ENCODE measurements at regions not wholly inside any gene's neighbourhood (a gene's known extent, or its start where the extent isn't known, plus 50 kb on each side); places are given as distances from the start of the nearest gene placed in this dataset.

GRCh38 chrX:131778269-131779218, 234.7 kb downstream of the OR13H1 start:
- Histone ChIP-seq H3K27me3 (ENCODE audit: control insufficient read depth, insufficient read depth, low read length) (no peaks in the 10 kb centered on the region), H3K9me3 (ENCODE audit: control insufficient read depth, insufficient read depth, low read depth, low read length) (no peaks in the 10 kb centered on the region), H3K4me1 (ENCODE audit: control insufficient read depth, insufficient read depth, low read length) (no peaks in the 10 kb centered on the region), H3K4me3 (ENCODE audit: low read depth, low read length) (no peak overlapping the region; the same call in 1 of the 2 replicates), H3K36me3 (ENCODE audit: control insufficient read depth, insufficient read depth, low read length) (peaks cover 96% of the 10 kb centered on the region), H3K9ac (ENCODE audit: low read length) (no peak overlapping the region), H3K27ac (ENCODE audit: low read depth, low read length) (no peak overlapping the region)

- no peak overlapping the region for H3K9ac ChIP-seq (ENCODE audit: low read length)
Observed at GRCh38 chrX:131779306-131779705, 235.4 kb downstream of the OR13H1 start.

GRCh38 chrX:131779741-131780140, 235.9 kb downstream of the OR13H1 start:
- H3K9ac ChIP-seq (ENCODE audit: low read length) = no peak overlapping the region
- peaks cover 96% of the 10 kb centered on the region for H3K36me3 ChIP-seq (ENCODE audit: control insufficient read depth, insufficient read depth, low read length)
- H3K27ac ChIP-seq (ENCODE audit: low read depth, low read length) = no peak overlapping the region
- no peaks in the 10 kb centered on the region for H3K27me3 ChIP-seq (ENCODE audit: control insufficient read depth, insufficient read depth, low read length)
- no peak overlapping the region for H3K4me3 ChIP-seq (ENCODE audit: low read depth, low read length)
- no peaks in the 10 kb centered on the region for H3K4me1 ChIP-seq (ENCODE audit: control insufficient read depth, insufficient read depth, low read length)
- H3K9me3 ChIP-seq (ENCODE audit: control insufficient read depth, insufficient read depth, low read depth, low read length) = no peaks in the 10 kb centered on the region

More at GRCh38 chrX:131779306-131779705, 235.4 kb downstream of the OR13H1 start:
- Histone ChIP-seq H3K36me3 (ENCODE audit: control insufficient read depth, insufficient read depth, low read length) (peaks cover 96% of the 10 kb centered on the region), H3K4me3 (ENCODE audit: low read depth, low read length) (no peak overlapping the region), H3K9me3 (ENCODE audit: control insufficient read depth, insufficient read depth, low read depth, low read length) (no peaks in the 10 kb centered on the region), H3K4me1 (ENCODE audit: control insufficient read depth, insufficient read depth, low read length) (no peaks in the 10 kb centered on the region), H3K27ac (ENCODE audit: low read depth, low read length) (no peak overlapping the region), H3K27me3 (ENCODE audit: control insufficient read depth, insufficient read depth, low read length) (no peaks in the 10 kb centered on the region)

GRCh38 chrX:131782646-131783045, 238.8 kb downstream of the OR13H1 start:
- Histone ChIP-seq H3K9me3 (ENCODE audit: control insufficient read depth, insufficient read depth, low read depth, low read length) (no peaks in the 10 kb centered on the region), H3K36me3 (ENCODE audit: control insufficient read depth, insufficient read depth, low read length) (peaks cover 96% of the 10 kb centered on the region), H3K4me3 (ENCODE audit: low read depth, low read length) (no peak overlapping the region), H3K4me1 (ENCODE audit: control insufficient read depth, insufficient read depth, low read length) (no peaks in the 10 kb centered on the region), H3K27ac (ENCODE audit: low read depth, low read length) (no peak overlapping the region), H3K9ac (ENCODE audit: low read length) (no peak overlapping the region), H3K27me3 (ENCODE audit: control insufficient read depth, insufficient read depth, low read length) (no peaks in the 10 kb centered on the region)

GRCh38 chrX:131783555-131784308, 239.4 kb upstream of the STK26 start:
- no peak overlapping the region for H3K27ac ChIP-seq (ENCODE audit: low read depth, low read length)
- H3K4me3 ChIP-seq (ENCODE audit: low read depth, low read length) = no peak overlapping the region; the same call in 1 of the 2 replicates
- H3K4me1 ChIP-seq (ENCODE audit: control insufficient read depth, insufficient read depth, low read length) = no peaks in the 10 kb centered on the region
- peaks cover 96% of the 10 kb centered on the region for H3K36me3 ChIP-seq (ENCODE audit: control insufficient read depth, insufficient read depth, low read length)
- H3K9ac ChIP-seq (ENCODE audit: low read length) = no peak overlapping the region
- H3K9me3 ChIP-seq (ENCODE audit: control insufficient read depth, insufficient read depth, low read depth, low read length) = no peaks in the 10 kb centered on the region
- no peaks in the 10 kb centered on the region; the same call in 1 of the 2 replicates for H3K27me3 ChIP-seq (ENCODE audit: control insufficient read depth, insufficient read depth, low read length)

GRCh38 chrX:131789664-131790063, 233.4 kb upstream of the STK26 start:
- peaks cover 95% of the 10 kb centered on the region for H3K36me3 ChIP-seq (ENCODE audit: control insufficient read depth, insufficient read depth, low read length)
- H3K27me3 ChIP-seq (ENCODE audit: control insufficient read depth, insufficient read depth, low read length) = no peaks in the 10 kb centered on the region; the same call in 1 of the 2 replicates
- no peaks in the 10 kb centered on the region; the same call in 1 of the 2 replicates for H3K9me3 ChIP-seq (ENCODE audit: control insufficient read depth, insufficient read depth, low read depth, low read length)
- H3K27ac ChIP-seq (ENCODE audit: low read depth, low read length) = no peak overlapping the region
- no peak overlapping the region for H3K9ac ChIP-seq (ENCODE audit: low read length)
- no peaks in the 10 kb centered on the region for H3K4me1 ChIP-seq (ENCODE audit: control insufficient read depth, insufficient read depth, low read length)
- H3K4me3 ChIP-seq (ENCODE audit: low read depth, low read length) = no peak overlapping the region

- H3K4me1 ChIP-seq (ENCODE audit: control insufficient read depth, insufficient read depth, low read length) = no peaks in the 10 kb centered on the region
- no peak overlapping the region for H3K27ac ChIP-seq (ENCODE audit: low read depth, low read length)
- H3K9ac ChIP-seq (ENCODE audit: low read length) = no peak overlapping the region
- peaks cover 96% of the 10 kb centered on the region for H3K36me3 ChIP-seq (ENCODE audit: control insufficient read depth, insufficient read depth, low read length)
- no peak overlapping the region for H3K4me3 ChIP-seq (ENCODE audit: low read depth, low read length)
- H3K9me3 ChIP-seq (ENCODE audit: control insufficient read depth, insufficient read depth, low read depth, low read length) = no peaks in the 10 kb centered on the region; the same call in 1 of the 2 replicates
- H3K27me3 ChIP-seq (ENCODE audit: control insufficient read depth, insufficient read depth, low read length) = no peaks in the 10 kb centered on the region; the same call in 1 of the 2 replicates
Observed at GRCh38 chrX:131791608-131792355, 231.3 kb upstream of the STK26 start.

GRCh38 chrX:131792356-131792749, 230.7 kb upstream of the STK26 start:
- peaks cover 96% of the 10 kb centered on the region for H3K36me3 ChIP-seq (ENCODE audit: control insufficient read depth, insufficient read depth, low read length)
- H3K4me1 ChIP-seq (ENCODE audit: control insufficient read depth, insufficient read depth, low read length) = no peaks in the 10 kb centered on the region
- H3K9ac ChIP-seq (ENCODE audit: low read length) = no peak overlapping the region
- no peak overlapping the region for H3K27ac ChIP-seq (ENCODE audit: low read depth, low read length)
- H3K4me3 ChIP-seq (ENCODE audit: low read depth, low read length) = no peak overlapping the region; the same call in 1 of the 2 replicates
- no peaks in the 10 kb centered on the region; the same call in 1 of the 2 replicates for H3K9me3 ChIP-seq (ENCODE audit: control insufficient read depth, insufficient read depth, low read depth, low read length)
- H3K27me3 ChIP-seq (ENCODE audit: control insufficient read depth, insufficient read depth, low read length) = no peaks in the 10 kb centered on the region; the same call in 1 of the 2 replicates

- Histone ChIP-seq H3K4me1 (ENCODE audit: control insufficient read depth, insufficient read depth, low read length) (no peaks in the 10 kb centered on the region), H3K36me3 (ENCODE audit: control insufficient read depth, insufficient read depth, low read length) (peaks cover 94% of the 10 kb centered on the region), H3K9ac (ENCODE audit: low read length) (no peak overlapping the region), H3K27ac (ENCODE audit: low read depth, low read length) (no peak overlapping the region), H3K27me3 (ENCODE audit: control insufficient read depth, insufficient read depth, low read length) (no peaks in the 10 kb centered on the region; the same call in 1 of the 2 replicates), H3K4me3 (ENCODE audit: low read depth, low read length) (no peak overlapping the region; the same call in 1 of the 2 replicates), H3K9me3 (ENCODE audit: control insufficient read depth, insufficient read depth, low read depth, low read length) (no peaks in the 10 kb centered on the region; the same call in 1 of the 2 replicates)
Observed at GRCh38 chrX:131792789-131793462, 230.2 kb upstream of the STK26 start.

Data from HUES6 (cell line).